ENCODE measurements at regions not wholly inside any gene's neighbourhood (a gene's known extent, or its start where the extent isn't known, plus 50 kb on each side); places are given as distances from the start of the nearest gene placed in this dataset.

DNA sequence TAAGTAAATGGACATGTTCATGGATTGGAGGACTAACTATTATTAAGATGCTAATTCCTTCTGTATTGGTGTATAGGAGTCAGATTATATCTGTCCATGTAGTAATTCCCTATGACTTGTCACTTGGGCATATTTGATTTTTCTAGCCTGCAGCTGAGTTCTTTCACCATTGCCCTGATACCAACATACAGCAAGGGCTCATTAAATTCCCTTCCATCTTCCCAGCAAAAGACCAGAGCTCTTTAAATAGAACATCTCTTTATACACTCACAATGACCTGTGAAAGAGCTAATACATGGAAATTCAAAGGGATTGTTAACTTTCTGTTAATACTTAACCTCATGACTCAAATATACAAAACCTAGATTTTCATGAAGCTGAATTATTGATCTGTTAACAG lies 492.3 kb upstream of the VRK2 start:
- no peak for TF ChIP-seq CTCF (IDR thresholded peaks at IDR 0.05; ENCODE audit: poor library complexity)
- no peak for TF ChIP-seq EZH2 (IDR thresholded peaks at IDR 0.05; ENCODE audit: borderline replicate concordance)
- no peak for TF ChIP-seq EZH2phosphoT487 (IDR thresholded peaks at IDR 0.05; ENCODE audit: low read depth, severe bottlenecking, unreplicated experiment)

Data from hepatocyte (in vitro differentiated cells).